ENCODE measurements at regions not wholly inside any gene's neighbourhood (a gene's known extent, or its start where the extent isn't known, plus 50 kb on each side); places are given as distances from the start of the nearest gene placed in this dataset.

DNA sequence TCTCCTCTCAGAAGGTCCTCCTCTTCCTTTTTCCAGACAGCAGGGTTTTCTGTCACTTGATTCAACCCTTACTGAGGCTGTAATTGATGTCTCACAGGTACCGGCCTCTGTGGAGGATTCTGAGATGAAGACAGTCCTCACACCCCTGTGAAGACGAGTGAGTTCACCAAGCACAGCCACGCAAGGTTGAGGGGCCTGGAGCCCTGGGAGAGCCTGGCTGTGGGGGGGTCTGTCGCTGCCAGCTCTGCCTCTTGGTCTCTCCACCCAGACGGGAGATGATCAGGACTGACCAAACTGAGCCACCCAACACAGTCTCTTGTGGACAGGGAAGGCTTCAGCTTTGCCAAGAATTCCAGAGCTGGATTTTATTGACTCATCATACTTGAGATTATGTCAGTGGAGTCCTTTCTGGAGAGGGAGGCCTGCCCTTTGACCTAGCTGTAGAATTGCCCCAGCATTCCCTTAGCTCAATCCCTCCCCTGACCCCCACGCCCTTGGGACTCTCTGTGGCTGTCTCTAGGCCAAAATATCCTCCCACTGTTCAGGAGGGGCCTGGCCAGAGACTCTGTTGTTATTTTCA is 51.1 kb upstream of the CRHR1 start:
- Mint-ChIP-seq H3K4me3 (no peak overlapping the region), H3K9me3 (peaks cover 22% of the 10 kb centered on the region), H3K27ac (no peak overlapping the region), H3K27me3 (ENCODE audit: low read depth, poor library complexity) (peaks cover 55% of the 10 kb centered on the region), H3K4me1 (no peaks in the 10 kb centered on the region), H3K36me3 (ENCODE audit: low read depth) (no peaks in the 10 kb centered on the region)
- DNase-seq: no peak
- TF ChIP-seq, protein P1, sequence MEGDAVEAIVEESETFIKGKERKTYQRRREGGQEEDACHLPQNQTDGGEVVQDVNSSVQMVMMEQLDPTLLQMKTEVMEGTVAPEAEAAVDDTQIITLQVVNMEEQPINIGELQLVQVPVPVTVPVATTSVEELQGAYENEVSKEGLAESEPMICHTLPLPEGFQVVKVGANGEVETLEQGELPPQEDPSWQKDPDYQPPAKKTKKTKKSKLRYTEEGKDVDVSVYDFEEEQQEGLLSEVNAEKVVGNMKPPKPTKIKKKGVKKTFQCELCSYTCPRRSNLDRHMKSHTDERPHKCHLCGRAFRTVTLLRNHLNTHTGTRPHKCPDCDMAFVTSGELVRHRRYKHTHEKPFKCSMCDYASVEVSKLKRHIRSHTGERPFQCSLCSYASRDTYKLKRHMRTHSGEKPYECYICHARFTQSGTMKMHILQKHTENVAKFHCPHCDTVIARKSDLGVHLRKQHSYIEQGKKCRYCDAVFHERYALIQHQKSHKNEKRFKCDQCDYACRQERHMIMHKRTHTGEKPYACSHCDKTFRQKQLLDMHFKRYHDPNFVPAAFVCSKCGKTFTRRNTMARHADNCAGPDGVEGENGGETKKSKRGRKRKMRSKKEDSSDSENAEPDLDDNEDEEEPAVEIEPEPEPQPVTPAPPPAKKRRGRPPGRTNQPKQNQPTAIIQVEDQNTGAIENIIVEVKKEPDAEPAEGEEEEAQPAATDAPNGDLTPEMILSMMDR (IDR thresholded peaks at IDR 0.05): no peak

DNA sequence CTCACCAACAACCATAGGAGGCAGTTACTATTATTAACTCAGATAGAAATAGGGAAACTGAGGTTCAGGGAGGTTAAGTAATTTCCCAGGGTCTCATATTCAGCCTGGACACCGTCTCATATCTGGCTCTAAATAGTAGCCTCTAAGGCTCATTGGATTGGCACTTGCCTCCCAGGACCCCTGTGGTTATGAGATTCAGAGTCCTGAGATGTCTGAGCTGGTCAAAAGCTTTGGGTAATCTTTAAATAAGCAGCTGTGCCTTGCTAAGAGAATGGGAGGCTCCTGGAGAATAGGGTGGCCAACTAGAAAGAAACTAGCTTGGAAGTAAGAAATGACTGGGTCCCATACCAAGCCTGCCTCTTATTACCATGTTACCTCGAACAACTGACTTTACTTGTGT is 50.3 kb upstream of the CRHR1 start:
- no peak for DNase-seq

More for the DNA sequence above, 50.3 kb upstream of the CRHR1 start:
- H3K27me3 Mint-ChIP-seq (ENCODE audit: low read depth, poor library complexity): peaks cover 50% of the 10 kb centered on the region
- H3K9me3 Mint-ChIP-seq: peaks cover 22% of the 10 kb centered on the region
- no peak overlapping the region for H3K4me3 Mint-ChIP-seq
- H3K4me1 Mint-ChIP-seq: no peaks in the 10 kb centered on the region
- TF ChIP-seq, protein P1 (IDR thresholded peaks at IDR 0.05): no peak
- H3K27ac Mint-ChIP-seq: no peak overlapping the region
- H3K36me3 Mint-ChIP-seq (ENCODE audit: low read depth): no peaks in the 10 kb centered on the region
